ENCODE measurements at regions not wholly inside any gene's neighbourhood (a gene's known extent, or its start where the extent isn't known, plus 50 kb on each side); places are given as distances from the start of the nearest gene placed in this dataset.
A peak's percentile ranks its signal among the peaks of the same experiment; 100 is the strongest.

- Histone ChIP-seq H3K36me3 (replicated peaks in 1 of 2) (no peaks in the 10 kb centered on the region), H3K9me3 (replicated peaks in 1 of 3) (no peaks in the 10 kb centered on the region), H3K27ac (no peak overlapping the region), H3K4me1 (replicated peaks in 1 of 2) (no peaks in the 10 kb centered on the region), H3K4me3 (no peak overlapping the region), H3K27me3 (no peaks in the 10 kb centered on the region)
- intact Hi-C loops (cut with DNase I), result no loop called here
- TF ChIP-seq, protein P1, sequence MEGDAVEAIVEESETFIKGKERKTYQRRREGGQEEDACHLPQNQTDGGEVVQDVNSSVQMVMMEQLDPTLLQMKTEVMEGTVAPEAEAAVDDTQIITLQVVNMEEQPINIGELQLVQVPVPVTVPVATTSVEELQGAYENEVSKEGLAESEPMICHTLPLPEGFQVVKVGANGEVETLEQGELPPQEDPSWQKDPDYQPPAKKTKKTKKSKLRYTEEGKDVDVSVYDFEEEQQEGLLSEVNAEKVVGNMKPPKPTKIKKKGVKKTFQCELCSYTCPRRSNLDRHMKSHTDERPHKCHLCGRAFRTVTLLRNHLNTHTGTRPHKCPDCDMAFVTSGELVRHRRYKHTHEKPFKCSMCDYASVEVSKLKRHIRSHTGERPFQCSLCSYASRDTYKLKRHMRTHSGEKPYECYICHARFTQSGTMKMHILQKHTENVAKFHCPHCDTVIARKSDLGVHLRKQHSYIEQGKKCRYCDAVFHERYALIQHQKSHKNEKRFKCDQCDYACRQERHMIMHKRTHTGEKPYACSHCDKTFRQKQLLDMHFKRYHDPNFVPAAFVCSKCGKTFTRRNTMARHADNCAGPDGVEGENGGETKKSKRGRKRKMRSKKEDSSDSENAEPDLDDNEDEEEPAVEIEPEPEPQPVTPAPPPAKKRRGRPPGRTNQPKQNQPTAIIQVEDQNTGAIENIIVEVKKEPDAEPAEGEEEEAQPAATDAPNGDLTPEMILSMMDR (IDR thresholded peaks at IDR 0.05), result no peak
- TF ChIP-seq POLR2A (IDR thresholded peaks at IDR 0.05), result no peak
- WGBS, 4 donors, result 56 to 64% (median 62%) methylated on average over 1 of the region's 1 CpG
- no peak for DNase-seq
These were observed 256.7 kb downstream of the TUSC1 start for GRCh38 chr9:25421560-25421959.

- intact Hi-C loops (cut with DNase I), result no loop called here
- DNase-seq, result no peak
- no peaks in the 10 kb centered on the region for H3K36me3 ChIP-seq (replicated peaks in 1 of 2)
- TF ChIP-seq, protein P1 (IDR thresholded peaks at IDR 0.05), result no peak
- TF ChIP-seq POLR2A (IDR thresholded peaks at IDR 0.05), result no peak
- no peak overlapping the region for H3K27ac ChIP-seq
- no peaks in the 10 kb centered on the region for H3K9me3 ChIP-seq (replicated peaks in 1 of 3)
- peaks cover 6 to 9% of the 10 kb centered on the region in 2 donors for H3K4me1 ChIP-seq (replicated peaks in 1 of 2)
- H3K27me3 ChIP-seq, result no peaks in the 10 kb centered on the region
- H3K4me3 ChIP-seq, result no peak overlapping the region
These were observed 259.3 kb downstream of the TUSC1 start for GRCh38 chr9:25418974-25419373.

- Histone ChIP-seq H3K4me3 (no peak overlapping the region), H3K4me1 (replicated peaks in 1 of 2) (peaks cover 6 to 9% of the 10 kb centered on the region in 2 donors), H3K27ac (no peak overlapping the region), H3K36me3 (replicated peaks in 1 of 2) (no peaks in the 10 kb centered on the region), H3K27me3 (no peaks in the 10 kb centered on the region), H3K9me3 (replicated peaks in 1 of 3) (no peaks in the 10 kb centered on the region)
- intact Hi-C loops (cut with DNase I), result no loop called here
- TF ChIP-seq POLR2A (IDR thresholded peaks at IDR 0.05), result no peak
- TF ChIP-seq, protein P1 (IDR thresholded peaks at IDR 0.05), result no peak
- DNase-seq, result peak in 2 of 7 donors; percentile 13 to 22
- WGBS, 4 donors, result 16 to 28% (median 18%) methylated on average over 1 of the region's 1 CpG
These were observed 262.5 kb downstream of the TUSC1 start for GRCh38 chr9:25415718-25416117.

- Histone ChIP-seq H3K27ac (no peak overlapping the region), H3K4me1 (replicated peaks in 1 of 2) (peaks cover 6 to 9% of the 10 kb centered on the region in 2 donors), H3K4me3 (no peak overlapping the region), H3K9me3 (replicated peaks in 1 of 3) (no peaks in the 10 kb centered on the region), H3K27me3 (no peaks in the 10 kb centered on the region), H3K36me3 (replicated peaks in 1 of 2) (no peaks in the 10 kb centered on the region)
- TF ChIP-seq, protein P1 (IDR thresholded peaks at IDR 0.05), result no peak
- TF ChIP-seq POLR2A (IDR thresholded peaks at IDR 0.05), result no peak
- DNase-seq, result no peak
- WGBS, 4 donors, result 63 to 85% (median 73%) methylated on average over 1 of the region's 1 CpG
- intact Hi-C loops (cut with DNase I), result no loop called here
These were observed 265.6 kb downstream of the TUSC1 start for GRCh38 chr9:25412646-25413045.
